Forelimb muscle (tissue), 1 donor: ENCODE measurements at regions not wholly inside any gene's neighbourhood (a gene's known extent, or its start where the extent isn't known, plus 50 kb on each side); places are given as distances from the start of the nearest gene placed in this dataset.

Source experiments
- DNase-seq: peaks from one replicate; pipeline ENCODE4 v3.0.0-alpha.2; 2013; ENCODE audit warnings: low read depth

GRCh38 chr16:6382924-6383459 lies 949.7 kb upstream of the RBFOX1 start:
- no peak for DNase-seq

GRCh38 chr16:6381896-6382295 lies 950.7 kb upstream of the RBFOX1 start:
- no peak for DNase-seq

GRCh38 chr16:6377956-6378355 lies 954.7 kb upstream of the RBFOX1 start:
- no peak for DNase-seq

GRCh38 chr16:6375465-6376075 lies 957.1 kb upstream of the RBFOX1 start:
- no peak for DNase-seq

GRCh38 chr16:6374821-6375220 lies 957.8 kb upstream of the RBFOX1 start:
- no peak for DNase-seq

GRCh38 chr16:6364846-6365245 lies 967.8 kb upstream of the RBFOX1 start:
- DNase-seq: no peak

- no peak for DNase-seq
Observed at GRCh38 chr16:6363896-6364607, 968.6 kb upstream of the RBFOX1 start.

GRCh38 chr16:6363396-6363795 lies 969.2 kb upstream of the RBFOX1 start:
- no peak for DNase-seq

GRCh38 chr16:6362321-6362720 lies 970.3 kb upstream of the RBFOX1 start:
- no peak for DNase-seq

GRCh38 chr16:6360641-6361040 lies 972.0 kb upstream of the RBFOX1 start:
- no peak for DNase-seq

- no peak for DNase-seq
Observed at GRCh38 chr16:6356911-6357310, 975.7 kb upstream of the RBFOX1 start.

GRCh38 chr16:6349725-6350124 lies 982.9 kb upstream of the RBFOX1 start:
- no peak for DNase-seq

- DNase-seq: no peak
Observed at GRCh38 chr16:6345090-6345489, 987.6 kb upstream of the RBFOX1 start.

- no peak for DNase-seq
Observed at GRCh38 chr16:6343157-6343556, 989.5 kb upstream of the RBFOX1 start.

GRCh38 chr16:6341981-6342380 lies 990.7 kb upstream of the RBFOX1 start:
- no peak for DNase-seq

GRCh38 chr16:6335072-6335471 lies 997.6 kb upstream of the RBFOX1 start:
- DNase-seq: no peak

GRCh38 chr16:6331770-6332169 lies 1000.9 kb upstream of the RBFOX1 start:
- no peak for DNase-seq

GRCh38 chr16:6317934-6318333 lies 1014.7 kb upstream of the RBFOX1 start:
- no peak for DNase-seq

GRCh38 chr16:6309271-6309670 lies 1023.4 kb upstream of the RBFOX1 start:
- no peak for DNase-seq

- no peak for DNase-seq
Observed at GRCh38 chr16:6308176-6308575, 1024.5 kb upstream of the RBFOX1 start.

GRCh38 chr16:6300523-6300922 lies 1032.1 kb upstream of the RBFOX1 start:
- no peak for DNase-seq

- no peak for DNase-seq
Observed at GRCh38 chr16:6297666-6298410, 1034.8 kb upstream of the RBFOX1 start.

- no peak for DNase-seq
Observed at GRCh38 chr16:6286176-6286575, 1046.5 kb upstream of the RBFOX1 start.
